B cell (primary cell): ENCODE measurements at regions not wholly inside any gene's neighbourhood (a gene's known extent, or its start where the extent isn't known, plus 50 kb on each side); places are given as distances from the start of the nearest gene placed in this dataset.

Source experiments
- ATAC-seq: fragments of 200-7000 bp; cut with Tn5 transposase; one replicate; pipeline ENCODE4 v1.10.0; 2021; ENCODE audit warnings: low read depth, mild to moderate bottlenecking, moderate number of reproducible peaks, moderate library complexity
- CTCF ChIA-PET: fragments of 350-600 bp; sonication (Branson Sonifier 250); formaldehyde crosslinking; loops from one replicate; lab custom pipeline; 2021; ENCODE audit warnings: antibody characterized with exemption, inconsistent platforms; lab: Charles Lee
- POLR2A ChIA-PET: fragments of 350-600 bp; sonication (Branson Sonifier 250); formaldehyde crosslinking; loops from one replicate; lab custom pipeline; 2021; ENCODE audit warnings: antibody characterized with exemption; lab: Charles Lee
- DNase-seq: peaks from one replicate; pipeline ENCODE4 v3.0.0; 2013
- H2AFZ ChIP-seq: 2 replicates; pipeline ENCODE4 v1.6.1; 2012; ENCODE audit warnings: mild to moderate bottlenecking, low read depth, low read length; ENCODE audit not compliant: insufficient read depth, poor library complexity, severe bottlenecking
- H3K27ac ChIP-seq, 2 donors: 1 replicate in 1 of 2; 2 replicates in 1 of 2; pipeline ENCODE4 v1.5.1; 2012 to 2013; ENCODE audit warnings: low read length in 2 of 2, mild to moderate bottlenecking in 2 of 2, moderate library complexity in 1 of 2
- H3K27me3 ChIP-seq, 4 experiments: fragments of 200-600 bp in 1 of 4; sonication (generic) in 1 of 4; replicated peaks in 1 of 4; 1 replicate in 2 of 4; 2 replicates in 2 of 4; pipeline versions ENCODE4 v1.6.1 to v1.7.0; 2013 to 2016; ENCODE audit warnings: low read length in 3 of 4, mild to moderate bottlenecking in 2 of 4, mixed read lengths in 1 of 4, moderate library complexity in 1 of 4; ENCODE audit not compliant: insufficient read depth in 4 of 4, control insufficient read depth in 3 of 4; ENCODE audit errors: control extremely low read depth in 1 of 4
- H3K36me3 ChIP-seq, 2 experiments: replicated peaks in 1 of 2; 1 replicate in 1 of 2; 2 replicates in 1 of 2; pipeline versions ENCODE4 v1.6.1 to v1.7.1; 2013; ENCODE audit warnings: low read length in 1 of 2; ENCODE audit not compliant: insufficient read depth in 2 of 2, control insufficient read depth in 1 of 2; ENCODE audit errors: control extremely low read depth in 1 of 2, extremely low read depth in 1 of 2
- H3K4me1 ChIP-seq, 2 donors: fragments of 200-600 bp in 1 of 2; sonication (generic) in 1 of 2; 1 replicate in 1 of 2; 2 replicates in 1 of 2; pipeline versions ENCODE4 v1.5.1 to v1.6.1; 2013 to 2017; ENCODE audit warnings: low read length in 2 of 2; ENCODE audit not compliant: control insufficient read depth in 2 of 2, insufficient read depth in 2 of 2
- H3K4me2 ChIP-seq: replicated peaks from 2 replicates; pipeline ENCODE3; 2012; ENCODE audit warnings: mild to moderate bottlenecking, low read depth, low read length; ENCODE audit not compliant: poor library complexity, severe bottlenecking
- H3K4me3 ChIP-seq, 5 experiments: fragments of 200-600 bp in 1 of 5; sonication (generic) in 1 of 5; 1 replicate in 3 of 5; 2 replicates in 2 of 5; pipeline versions ENCODE4 v1.5.1 to v1.7.0; 2011 to 2016; ENCODE audit warnings: low read length in 4 of 5, mild to moderate bottlenecking in 4 of 5, low read depth in 2 of 5, control low read depth in 1 of 5, moderate library complexity in 1 of 5; ENCODE audit not compliant: insufficient read depth in 1 of 5; ENCODE audit errors: control extremely low read depth in 1 of 5, extremely low read depth in 1 of 5
- H3K79me2 ChIP-seq: fragments of 200-600 bp; sonication (generic); one replicate; pipeline ENCODE4 v1.6.0; 2016; ENCODE audit warnings: low read length; ENCODE audit not compliant: control insufficient read depth, insufficient read depth
- H3K9ac ChIP-seq: fragments of 200-600 bp; sonication (generic); 2 replicates; pipeline ENCODE4 v1.6.1; 2017; ENCODE audit warnings: mild to moderate bottlenecking, low read length, moderate library complexity
- H3K9me3 ChIP-seq, 3 donors: one replicate each; pipeline versions ENCODE4 v1.6.1 to v1.7.1; 2013; ENCODE audit warnings: low read length in 2 of 3; ENCODE audit not compliant: control insufficient read depth in 2 of 3, insufficient read depth in 1 of 3; ENCODE audit errors: control extremely low read depth in 1 of 3
- H4K20me1 ChIP-seq: 2 replicates; pipeline ENCODE4 v1.6.0; 2012; ENCODE audit warnings: mild to moderate bottlenecking, low read length; ENCODE audit not compliant: insufficient read depth, control insufficient read depth, poor library complexity, severe bottlenecking
- H3K27ac Mint-ChIP-seq: one replicate; pipeline ENCODE4 v1.8.0; 2021; ENCODE audit warnings: mixed read lengths
- H3K27me3 Mint-ChIP-seq: one replicate; pipeline ENCODE4 v1.8.0; 2021; ENCODE audit warnings: mixed read lengths
- H3K4me1 Mint-ChIP-seq: one replicate; pipeline ENCODE4 v1.8.0; 2021; ENCODE audit warnings: mixed read lengths
- H3K4me3 Mint-ChIP-seq: one replicate; pipeline ENCODE4 v1.8.0; 2021; ENCODE audit warnings: mixed read lengths
- H3K9me3 Mint-ChIP-seq: one replicate; pipeline ENCODE4 v1.8.0; 2022; ENCODE audit warnings: mixed read lengths; ENCODE audit not compliant: insufficient read depth
- CTCF ChIP-seq: fragments of 200-600 bp; IDR thresholded peaks from one replicate; pipeline ENCODE4 v1.8.0; 2022; ENCODE audit warnings: antibody characterized with exemption, mild to moderate bottlenecking
- EZH2 ChIP-seq: IDR thresholded peaks from 2 replicates; pipeline ENCODE4 v1.6.1; 2012; ENCODE audit warnings: borderline replicate concordance, low read depth, mild to moderate bottlenecking, moderate library complexity, low read length; ENCODE audit not compliant: insufficient read depth, poor library complexity, severe bottlenecking
- WGBS: methylation state at CpG from one replicate; pipeline ENCODE4 v1.1.5; 2013; ENCODE audit warnings: missing lambda C conversion rate; ENCODE audit not compliant: insufficient coverage; 5-methylcytosine and 5-hydroxymethylcytosine counted together
- intact Hi-C: fragments of 100-400 bp; cut with micrococcal nuclease; formaldehyde crosslinking; loops from one replicate; pipeline ENCODE4 v1.10.0; 2022

- CTCF ChIA-PET: no interaction called here
- Mint-ChIP-seq H3K27me3 (peaks cover 13% of the 10 kb centered on the region), H3K27ac (no peak overlapping the region), H3K9me3 (peaks cover 2% of the 10 kb centered on the region), H3K4me1 (no peaks in the 10 kb centered on the region), H3K4me3 (no peak overlapping the region)
- POLR2A ChIA-PET: no interaction called here
- H3K27ac ChIP-seq: no peak overlapping the region
- no peaks in the 10 kb centered on the region for H3K4me1 ChIP-seq
- no peaks in the 10 kb centered on the region for H4K20me1 ChIP-seq
- peaks cover 0 to 12% (median 0%) of the 10 kb centered on the region in 3 donors for H3K9me3 ChIP-seq
- H3K79me2 ChIP-seq: no peaks in the 10 kb centered on the region
- no peak overlapping the region for H3K4me2 ChIP-seq
- H3K27me3 ChIP-seq: no peaks in the 10 kb centered on the region
- no peak overlapping the region for H2AFZ ChIP-seq
- no peaks in the 10 kb centered on the region for H3K36me3 ChIP-seq
- WGBS: 100% methylated on average over 1 of the region's 1 CpG
- DNase-seq (no peak), ATAC-seq (no peak)
- intact Hi-C loops: no loop called here
- H3K4me3 ChIP-seq: no peak overlapping the region
- TF ChIP-seq CTCF: no peak
- no peak for TF ChIP-seq EZH2
- no peak overlapping the region for H3K9ac ChIP-seq
Measured at GRCh38 chr1:29630756-29631155, 394.4 kb downstream of the PTPRU start.

GRCh38 chr1:29629814-29630516 is 393.6 kb downstream of the PTPRU start:
- ChIA-PET POLR2A (no interaction called here), CTCF (no interaction called here)
- Mint-ChIP-seq H3K4me1 (no peaks in the 10 kb centered on the region), H3K4me3 (no peak overlapping the region), H3K27me3 (peaks cover 10% of the 10 kb centered on the region), H3K9me3 (peaks cover 2% of the 10 kb centered on the region), H3K27ac (no peak overlapping the region)
- 80% methylated on average over 8 of the region's 8 CpGs for WGBS
- Histone ChIP-seq H3K4me2 (no peak overlapping the region), H3K36me3 (no peaks in the 10 kb centered on the region), H3K9ac (no peak overlapping the region), H3K27me3 (no peaks in the 10 kb centered on the region), H3K27ac (no peak overlapping the region), H3K4me3 (no peak overlapping the region), H3K4me1 (no peaks in the 10 kb centered on the region), H3K9me3 (peaks cover 0 to 14% (median 0%) of the 10 kb centered on the region in 3 donors), H3K79me2 (no peaks in the 10 kb centered on the region), H2AFZ (no peak overlapping the region), H4K20me1 (no peaks in the 10 kb centered on the region)
- ATAC-seq: no peak
- DNase-seq: no peak
- intact Hi-C loops: no loop called here
- TF ChIP-seq CTCF (no peak), EZH2 (no peak)
